Uterus (tissue), 2 donors: ENCODE measurements at regions not wholly inside any gene's neighbourhood (a gene's known extent, or its start where the extent isn't known, plus 50 kb on each side); places are given as distances from the start of the nearest gene placed in this dataset.

Experiments
- CTCF ChIP-seq, 4 experiments: fragments of 200-600 bp in 2 of 4; fragments of 450-650 bp in 2 of 4; sonication (generic) in 2 of 4; IDR thresholded peaks; one replicate each; pipeline ENCODE4 v1.5.1; 2016 to 2019; ENCODE audit warnings: antibody characterized with exemption in 4 of 4, mild to moderate bottlenecking in 2 of 4, moderate library complexity in 1 of 4
- POLR2A ChIP-seq, 2 donors: fragments of 450-650 bp; IDR thresholded peaks; one replicate each; pipeline ENCODE4 v1.6.1; 2016; ENCODE audit warnings: antibody characterized with exemption in 2 of 2, mild to moderate bottlenecking in 1 of 2, moderate library complexity in 1 of 2

GRCh38 chr12:83256562-83256961 lies 569.9 kb downstream of the TMTC2 start:
- TF ChIP-seq CTCF (IDR thresholded peaks at IDR 0.05): no peak
- TF ChIP-seq POLR2A (IDR thresholded peaks at IDR 0.05): no peak
